Endothelial cell of umbilical vein (primary cell): ENCODE measurements at regions not wholly inside any gene's neighbourhood (a gene's known extent, or its start where the extent isn't known, plus 50 kb on each side); places are given as distances from the start of the nearest gene placed in this dataset.

ENCODE experiments used
- BruUV-seq: library from RNA; stranded (reverse); fragments of 400-500 nt; replicated peaks from 2 replicates; lab custom pipeline; 2021; lab: Mats Ljungman, UMichigan
- CTCF ChIA-PET: fragments of 300-600, 350-600 bp; sonication (Branson Sonifier 250); formaldehyde crosslinking; loops from one replicate; lab custom pipeline; 2021; ENCODE audit warnings: antibody characterized with exemption, inconsistent platforms; lab: Charles Lee
- POLR2A ChIA-PET: fragments of 300-600, 350-600 bp; sonication (Branson Sonifier 250); formaldehyde crosslinking; loops from one replicate; lab custom pipeline; 2021; ENCODE audit warnings: antibody characterized with exemption, inconsistent platforms; lab: Charles Lee
- DNase-seq: peaks from one replicate; pipeline ENCODE4 v3.0.0-alpha.2; 2011; ENCODE audit warnings: low read depth, low spot score
- FAIRE-seq: peaks from 2 replicates; lab custom pipeline; 2011; peaks lifted over from hg19 to GRCh38; lab: Jason Lieb, UNC
- H2AFZ ChIP-seq: 2 replicates; pipeline ENCODE4 v1.6.0; 2012; ENCODE audit warnings: low read depth, low read length, control low read depth, inconsistent platforms
- H3K27ac ChIP-seq: 2 replicates; pipeline ENCODE4 v1.5.1; 2011; ENCODE audit warnings: low read depth, mild to moderate bottlenecking, control low read depth, low read length, moderate library complexity; ENCODE audit not compliant: insufficient read depth
- H3K27me3 ChIP-seq, 2 experiments: 2 replicates each; pipeline versions ENCODE4 v1.6.0 to v1.6.1; 2011; ENCODE audit warnings: low read length in 2 of 2, mixed read lengths in 1 of 2; ENCODE audit not compliant: control insufficient read depth in 2 of 2, insufficient read depth in 2 of 2
- H3K36me3 ChIP-seq, 2 experiments: 2 replicates in 1 of 2; 3 replicates in 1 of 2; pipeline ENCODE4 v1.5.1; 2011; ENCODE audit warnings: low read length in 2 of 2, mild to moderate bottlenecking in 1 of 2, moderate library complexity in 1 of 2; ENCODE audit not compliant: control insufficient read depth in 2 of 2, insufficient read depth in 2 of 2; ENCODE audit errors: extremely low read depth in 1 of 2
- H3K4me1 ChIP-seq: 3 replicates; pipeline ENCODE4 v1.5.1; 2011; ENCODE audit warnings: mild to moderate bottlenecking, low read length; ENCODE audit not compliant: control insufficient read depth, insufficient read depth; ENCODE audit errors: extremely low read depth
- H3K4me2 ChIP-seq: 2 replicates; pipeline ENCODE4 v1.6.1; 2011; ENCODE audit warnings: low read length, control low read depth, mixed read lengths; ENCODE audit not compliant: insufficient read depth
- H3K4me3 ChIP-seq, 3 experiments: fragments of 200-600 bp in 1 of 3; sonication (generic), shearing (Covaris generic) in 1 of 3; replicated peaks in 1 of 3; 2 replicates each; pipeline ENCODE4 v1.5.1; 2011 to 2016; ENCODE audit warnings: control low read depth in 3 of 3, low read length in 3 of 3, mild to moderate bottlenecking in 2 of 3, inconsistent platforms in 1 of 3, low read depth in 1 of 3, moderate library complexity in 1 of 3; ENCODE audit not compliant: insufficient read depth in 1 of 3
- H3K79me2 ChIP-seq: 2 replicates; pipeline ENCODE4 v1.6.0; 2012; ENCODE audit warnings: low read length, inconsistent platforms; ENCODE audit not compliant: control insufficient read depth, insufficient read depth
- H3K9ac ChIP-seq: replicated peaks from 2 replicates; pipeline ENCODE3; 2011; ENCODE audit warnings: low read length, control low read depth; ENCODE audit not compliant: insufficient read depth; ENCODE audit errors: extremely low read depth
- H3K9me1 ChIP-seq: replicated peaks from 3 replicates; pipeline ENCODE4 v1.6.0; 2011; ENCODE audit warnings: mild to moderate bottlenecking, low read length; ENCODE audit not compliant: control insufficient read depth, insufficient read depth; ENCODE audit errors: extremely low read depth
- H3K9me3 ChIP-seq: replicated peaks from 2 replicates; pipeline ENCODE4 v1.5.1; 2012; ENCODE audit warnings: low read length, inconsistent platforms; ENCODE audit not compliant: control insufficient read depth, insufficient read depth
- H4K20me1 ChIP-seq: replicated peaks from 2 replicates; pipeline ENCODE3; 2011; ENCODE audit warnings: mild to moderate bottlenecking, low read length; ENCODE audit not compliant: control insufficient read depth, insufficient read depth; ENCODE audit errors: extremely low read depth
- EZH2 ChIP-seq: IDR thresholded peaks from 2 replicates; pipeline ENCODE4 v1.6.1; 2012; ENCODE audit warnings: borderline replicate concordance, low read depth, mild to moderate bottlenecking, moderate library complexity, low read length, inconsistent platforms; ENCODE audit not compliant: severe bottlenecking
- FOS ChIP-seq: IDR thresholded peaks from 2 replicates; pipeline ENCODE4 v1.6.1; 2011; ENCODE audit warnings: mild to moderate bottlenecking, low read length, moderate library complexity, borderline replicate concordance; ENCODE audit not compliant: insufficient read depth
- GATA2 ChIP-seq: IDR thresholded peaks from 2 replicates; pipeline ENCODE4 v1.7.0; 2011; ENCODE audit warnings: low read depth, mild to moderate bottlenecking, moderate library complexity, mixed read lengths, low read length; ENCODE audit not compliant: insufficient read length, insufficient read depth
- JUN ChIP-seq: IDR thresholded peaks from 2 replicates; pipeline ENCODE4 v1.6.1; 2011; ENCODE audit warnings: borderline replicate concordance, low read depth; ENCODE audit not compliant: insufficient read length, insufficient read depth
- MYC ChIP-seq: IDR thresholded peaks from one replicate; pipeline ENCODE4 v1.6.1; 2011; ENCODE audit warnings: mild to moderate bottlenecking, low read depth, low read length
- POLR2A ChIP-seq: IDR thresholded peaks from 2 replicates; pipeline ENCODE4 v1.6.1; 2012; ENCODE audit warnings: low read depth, mild to moderate bottlenecking, control low read depth, low read length
- POLR2AphosphoS5 ChIP-seq: IDR thresholded peaks from 2 replicates; pipeline ENCODE4 v1.6.1; 2012; ENCODE audit warnings: low read depth, mild to moderate bottlenecking, control low read depth, low read length, moderate library complexity; ENCODE audit not compliant: insufficient read depth
- dilution Hi-C: fragments of 300-500 bp; cut with MboI; formaldehyde crosslinking; loops from one replicate; pipeline ENCODE4 v1.15.0; 2019; ENCODE audit warnings: low sequenced_read_pairs; ENCODE audit not compliant: extremely low pct_ligation_motif_present
- intact Hi-C: fragments of 100-400 bp; cut with micrococcal nuclease; formaldehyde crosslinking; loops from one replicate; pipeline ENCODE4 v1.10.0; 2022
- TF ChIP-seq, protein P1 (sequence below), 2 donors: IDR thresholded peaks; 1 replicate in 1 of 2; 2 replicates in 1 of 2; pipeline ENCODE4 v1.5.1; 2011; ENCODE audit warnings: low read length in 2 of 2, mild to moderate bottlenecking in 2 of 2, moderate library complexity in 2 of 2, control low read depth in 1 of 2, inconsistent platforms in 1 of 2, low read depth in 1 of 2; ENCODE audit not compliant: insufficient read depth in 1 of 2; ENCODE audit errors: extremely low read depth in 1 of 2
- TF ChIP-seq, protein P2 (sequence below): IDR thresholded peaks from 2 replicates; pipeline ENCODE4 v1.6.1; 2011; ENCODE audit not compliant: insufficient read depth, insufficient read length

DNA sequence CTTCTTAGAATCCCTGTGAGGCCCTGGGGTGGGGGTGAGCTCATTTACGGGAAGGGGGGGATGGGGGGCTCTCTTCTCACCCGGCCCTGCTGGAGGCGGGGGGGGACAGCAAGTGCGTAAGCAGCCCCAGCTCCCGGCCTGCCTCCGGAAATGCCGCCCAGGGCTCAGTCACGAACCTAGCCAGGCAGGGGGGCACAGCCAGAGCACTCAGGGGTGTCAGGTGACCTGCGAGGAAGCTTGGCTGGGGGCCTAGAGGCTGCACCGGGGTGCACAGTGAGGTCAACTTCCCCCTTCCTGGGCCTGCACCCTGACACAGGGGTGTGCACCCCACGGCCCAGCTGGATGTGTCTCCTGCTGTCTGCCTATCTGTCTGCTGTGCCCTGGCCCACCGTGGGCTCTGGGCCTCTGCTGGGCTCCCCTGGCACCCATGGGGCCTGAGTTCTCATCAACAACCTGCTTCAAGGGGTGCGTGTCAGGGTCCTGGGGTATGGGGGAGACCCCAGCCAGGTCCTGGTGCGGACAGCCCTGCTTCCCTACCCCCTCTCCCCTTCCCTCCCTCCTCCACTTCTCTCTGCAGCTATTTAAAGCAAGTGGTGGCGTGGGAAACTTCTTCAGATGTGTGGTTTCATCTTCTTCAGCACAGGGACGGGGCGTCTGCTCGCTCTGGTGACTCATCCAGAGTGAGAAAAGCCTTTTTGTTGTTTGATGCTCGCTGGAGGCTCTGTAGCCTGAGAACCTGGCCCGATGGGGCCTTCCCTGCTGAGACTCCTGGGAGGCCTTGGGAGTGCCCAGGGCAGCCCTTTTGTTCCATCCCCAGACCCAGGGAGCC lies 92.5 kb upstream of the RUNX3 start:
- Histone ChIP-seq H3K4me1 (no peaks in the 10 kb centered on the region), H3K27me3 (no peaks in the 10 kb centered on the region), H3K4me3 (no peak overlapping the region), H3K9ac (no peak overlapping the region), H4K20me1 (no peaks in the 10 kb centered on the region), H3K4me2 (no peak overlapping the region), H3K9me1 (no peaks in the 10 kb centered on the region), H3K36me3 (no peaks in the 10 kb centered on the region), H3K27ac (no peak overlapping the region), H3K9me3 (no peaks in the 10 kb centered on the region), H2AFZ (no peak overlapping the region), H3K79me2 (no peaks in the 10 kb centered on the region)
- BruUV-seq, result no TSS peak
- intact Hi-C loops (no loop called here), dilution Hi-C loops (no loop called here)
- FAIRE-seq (no peak), DNase-seq (no peak)
- ChIA-PET CTCF (interaction anchor here (0.7 to 0.9 kb wide), 2 partner anchors 15 to 50 kb away, joined by 3 read pairs; no protein-coding TSS in a partner anchor), POLR2A (no interaction called here)
- TF ChIP-seq FOS, result no peak
- TF ChIP-seq MYC, result no peak
- TF ChIP-seq JUN, result no peak

DNA sequence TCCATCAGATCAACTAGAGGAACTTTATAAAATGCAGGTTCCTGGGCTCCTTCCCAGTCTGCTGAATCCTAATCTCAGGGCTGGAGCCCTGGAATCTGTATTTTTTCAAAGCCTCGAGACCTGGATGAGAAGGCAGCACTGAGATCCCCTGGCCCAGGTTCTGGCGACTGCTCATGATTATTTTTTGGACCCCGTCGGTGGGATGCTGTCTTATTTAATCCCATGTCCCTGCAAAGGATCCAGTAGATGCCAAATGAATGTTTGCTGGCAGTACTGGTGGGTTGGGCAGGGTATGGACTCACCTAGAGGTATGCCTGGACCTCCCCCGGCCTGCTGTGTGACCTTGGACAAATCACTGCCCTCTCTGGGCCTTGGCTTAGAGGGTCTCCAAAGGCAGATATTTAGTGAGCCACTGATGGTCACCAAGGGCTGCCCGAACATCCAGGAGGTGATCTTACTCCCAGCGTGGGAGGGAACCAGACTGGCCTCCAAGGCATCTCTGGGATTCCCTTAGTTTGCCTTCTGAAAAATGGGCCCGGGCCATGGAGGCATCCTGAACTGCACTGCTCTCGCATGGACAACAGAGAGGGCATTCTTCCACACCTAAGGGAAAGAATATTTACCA lies 91.6 kb upstream of the RUNX3 start:
- Histone ChIP-seq H3K9ac (no peak overlapping the region), H4K20me1 (no peaks in the 10 kb centered on the region), H2AFZ (no peak overlapping the region), H3K4me1 (no peaks in the 10 kb centered on the region), H3K27me3 (no peaks in the 10 kb centered on the region), H3K27ac (no peak overlapping the region), H3K4me2 (no peak overlapping the region), H3K9me1 (no peaks in the 10 kb centered on the region), H3K79me2 (no peaks in the 10 kb centered on the region), H3K9me3 (no peaks in the 10 kb centered on the region), H3K36me3 (no peaks in the 10 kb centered on the region), H3K4me3 (no peak overlapping the region)
- POLR2A ChIA-PET, result no interaction called here
- no peak for FAIRE-seq
- dilution Hi-C loops (no loop called here), intact Hi-C loops (no loop called here)
- no peak for DNase-seq
- CTCF ChIA-PET, result interaction anchor here (0.7 kb wide), 1 partner anchor 50 kb away, joined by 3 read pairs; no protein-coding TSS in a partner anchor
- TF ChIP-seq JUN, result no peak
- no peak for TF ChIP-seq FOS
- TF ChIP-seq MYC, result no peak
- TF ChIP-seq POLR2A, result no peak
- no peak for TF ChIP-seq POLR2AphosphoS5
- TF ChIP-seq EZH2, result no peak
- TF ChIP-seq, protein P1, sequence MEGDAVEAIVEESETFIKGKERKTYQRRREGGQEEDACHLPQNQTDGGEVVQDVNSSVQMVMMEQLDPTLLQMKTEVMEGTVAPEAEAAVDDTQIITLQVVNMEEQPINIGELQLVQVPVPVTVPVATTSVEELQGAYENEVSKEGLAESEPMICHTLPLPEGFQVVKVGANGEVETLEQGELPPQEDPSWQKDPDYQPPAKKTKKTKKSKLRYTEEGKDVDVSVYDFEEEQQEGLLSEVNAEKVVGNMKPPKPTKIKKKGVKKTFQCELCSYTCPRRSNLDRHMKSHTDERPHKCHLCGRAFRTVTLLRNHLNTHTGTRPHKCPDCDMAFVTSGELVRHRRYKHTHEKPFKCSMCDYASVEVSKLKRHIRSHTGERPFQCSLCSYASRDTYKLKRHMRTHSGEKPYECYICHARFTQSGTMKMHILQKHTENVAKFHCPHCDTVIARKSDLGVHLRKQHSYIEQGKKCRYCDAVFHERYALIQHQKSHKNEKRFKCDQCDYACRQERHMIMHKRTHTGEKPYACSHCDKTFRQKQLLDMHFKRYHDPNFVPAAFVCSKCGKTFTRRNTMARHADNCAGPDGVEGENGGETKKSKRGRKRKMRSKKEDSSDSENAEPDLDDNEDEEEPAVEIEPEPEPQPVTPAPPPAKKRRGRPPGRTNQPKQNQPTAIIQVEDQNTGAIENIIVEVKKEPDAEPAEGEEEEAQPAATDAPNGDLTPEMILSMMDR (IDR thresholded peaks at IDR 0.05; ENCODE audit: extremely low read depth in 1 of 2, insufficient read depth in 1 of 2, low read depth in 1 of 2, low read length in 2 of 2), result no peak
- TF ChIP-seq, protein P2, sequence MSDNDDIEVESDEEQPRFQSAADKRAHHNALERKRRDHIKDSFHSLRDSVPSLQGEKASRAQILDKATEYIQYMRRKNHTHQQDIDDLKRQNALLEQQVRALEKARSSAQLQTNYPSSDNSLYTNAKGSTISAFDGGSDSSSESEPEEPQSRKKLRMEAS, result no peak
- TF ChIP-seq GATA2, result no peak
- BruUV-seq, result no TSS peak
